ENCODE measurements at regions not wholly inside any gene's neighbourhood (a gene's known extent, or its start where the extent isn't known, plus 50 kb on each side); places are given as distances from the start of the nearest gene placed in this dataset.

DNA sequence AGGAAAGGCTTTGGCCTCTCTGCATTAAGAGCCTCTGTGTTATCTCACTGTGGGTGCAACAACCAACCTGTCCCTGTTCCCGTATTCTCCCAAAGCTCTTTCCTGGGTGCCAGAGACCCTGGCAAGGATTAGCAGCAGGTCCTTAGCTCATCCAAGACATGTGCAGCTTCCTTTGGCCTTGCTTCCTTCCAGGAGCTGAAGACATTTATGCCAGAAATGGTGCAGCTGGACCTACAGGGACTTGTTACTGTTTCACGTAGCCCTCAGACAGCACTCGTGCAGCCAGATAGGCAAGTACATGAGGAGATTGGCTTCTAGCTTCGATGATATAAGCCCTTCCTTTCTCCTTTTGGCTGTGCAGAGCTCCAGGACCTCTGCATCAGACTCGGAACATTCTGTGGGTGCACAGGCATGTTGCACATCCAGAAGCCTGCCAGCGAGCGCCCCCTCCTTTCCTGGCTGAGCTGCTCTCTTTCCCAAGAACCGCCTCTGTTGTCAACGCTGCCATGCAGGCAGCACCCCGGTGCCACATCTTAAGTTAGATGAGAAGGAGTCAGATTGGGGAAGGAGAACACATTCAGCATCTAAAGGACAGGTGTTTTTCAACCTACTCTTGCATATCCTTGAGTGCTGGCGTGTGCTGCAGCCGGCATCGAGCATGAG, 284.5 kb upstream of the PLXNA2 start:
- TF ChIP-seq POLR2A (IDR thresholded peaks at IDR 0.05) = no peak
- TF ChIP-seq, protein P1, sequence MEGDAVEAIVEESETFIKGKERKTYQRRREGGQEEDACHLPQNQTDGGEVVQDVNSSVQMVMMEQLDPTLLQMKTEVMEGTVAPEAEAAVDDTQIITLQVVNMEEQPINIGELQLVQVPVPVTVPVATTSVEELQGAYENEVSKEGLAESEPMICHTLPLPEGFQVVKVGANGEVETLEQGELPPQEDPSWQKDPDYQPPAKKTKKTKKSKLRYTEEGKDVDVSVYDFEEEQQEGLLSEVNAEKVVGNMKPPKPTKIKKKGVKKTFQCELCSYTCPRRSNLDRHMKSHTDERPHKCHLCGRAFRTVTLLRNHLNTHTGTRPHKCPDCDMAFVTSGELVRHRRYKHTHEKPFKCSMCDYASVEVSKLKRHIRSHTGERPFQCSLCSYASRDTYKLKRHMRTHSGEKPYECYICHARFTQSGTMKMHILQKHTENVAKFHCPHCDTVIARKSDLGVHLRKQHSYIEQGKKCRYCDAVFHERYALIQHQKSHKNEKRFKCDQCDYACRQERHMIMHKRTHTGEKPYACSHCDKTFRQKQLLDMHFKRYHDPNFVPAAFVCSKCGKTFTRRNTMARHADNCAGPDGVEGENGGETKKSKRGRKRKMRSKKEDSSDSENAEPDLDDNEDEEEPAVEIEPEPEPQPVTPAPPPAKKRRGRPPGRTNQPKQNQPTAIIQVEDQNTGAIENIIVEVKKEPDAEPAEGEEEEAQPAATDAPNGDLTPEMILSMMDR (IDR thresholded peaks at IDR 0.05) = no peak
- no peak for TF ChIP-seq POLR2AphosphoS5 (IDR thresholded peaks at IDR 0.05; ENCODE audit: insufficient read depth in 1 of 2, low read depth in 1 of 2)
